ENCODE measurements at regions not wholly inside any gene's neighbourhood (a gene's known extent, or its start where the extent isn't known, plus 50 kb on each side); places are given as distances from the start of the nearest gene placed in this dataset.

GRCh38 chr11:130593064-130593463 lies 144.6 kb downstream of the ADAMTS15 start:
- DNase-seq (ENCODE audit: extremely low spot score): no peak
- CTCF ChIA-PET: no interaction called here
- TF ChIP-seq SUZ12 (IDR thresholded peaks at IDR 0.05) (no peak), LEF1 (IDR thresholded peaks at IDR 0.05; ENCODE audit: borderline replicate concordance) (no peak)
- TF ChIP-seq, protein P1, sequence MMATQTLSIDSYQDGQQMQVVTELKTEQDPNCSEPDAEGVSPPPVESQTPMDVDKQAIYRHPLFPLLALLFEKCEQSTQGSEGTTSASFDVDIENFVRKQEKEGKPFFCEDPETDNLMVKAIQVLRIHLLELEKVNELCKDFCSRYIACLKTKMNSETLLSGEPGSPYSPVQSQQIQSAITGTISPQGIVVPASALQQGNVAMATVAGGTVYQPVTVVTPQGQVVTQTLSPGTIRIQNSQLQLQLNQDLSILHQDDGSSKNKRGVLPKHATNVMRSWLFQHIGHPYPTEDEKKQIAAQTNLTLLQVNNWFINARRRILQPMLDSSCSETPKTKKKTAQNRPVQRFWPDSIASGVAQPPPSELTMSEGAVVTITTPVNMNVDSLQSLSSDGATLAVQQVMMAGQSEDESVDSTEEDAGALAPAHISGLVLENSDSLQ (IDR thresholded peaks at IDR 0.05): no peak
- POLR2A ChIA-PET: no interaction called here

- POLR2A ChIA-PET: no interaction called here
Measured at GRCh38 chr11:130598433-130598832, 150.0 kb downstream of the ADAMTS15 start.

GRCh38 chr11:130599073-130599654 lies 150.7 kb downstream of the ADAMTS15 start:
- TF ChIP-seq SUZ12 (IDR thresholded peaks at IDR 0.05) (no peak), HDGF (IDR thresholded peaks at IDR 0.05; ENCODE audit: borderline replicate concordance) (no peak), SP1 (IDR thresholded peaks at IDR 0.05) (no peak), LEF1 (IDR thresholded peaks at IDR 0.05; ENCODE audit: borderline replicate concordance) (no peak), TARDBP (IDR thresholded peaks at IDR 0.05) (no peak), FOXA1 (IDR thresholded peaks at IDR 0.05) (no peak), FOXM1 (IDR thresholded peaks at IDR 0.05; ENCODE audit: borderline replicate concordance) (no peak), ARNT (IDR thresholded peaks at IDR 0.05) (no peak)
- ChIA-PET CTCF (no interaction called here), POLR2A (no interaction called here)
- no peak for DNase-seq (ENCODE audit: extremely low spot score)

More at GRCh38 chr11:130598433-130598832, 150.0 kb downstream of the ADAMTS15 start:
- DNase-seq (ENCODE audit: extremely low spot score): no peak
- CTCF ChIA-PET: no interaction called here
- TF ChIP-seq ZNF384 (IDR thresholded peaks at IDR 0.05): no peak
- TF ChIP-seq SP1 (IDR thresholded peaks at IDR 0.05): no peak
- TF ChIP-seq FOXA1 (IDR thresholded peaks at IDR 0.05): no peak
- TF ChIP-seq LEF1 (IDR thresholded peaks at IDR 0.05; ENCODE audit: borderline replicate concordance): no peak
- no peak for TF ChIP-seq SUZ12 (IDR thresholded peaks at IDR 0.05)
- TF ChIP-seq CTBP1 (IDR thresholded peaks at IDR 0.05; ENCODE audit: borderline replicate concordance): no peak
- TF ChIP-seq NFRKB (IDR thresholded peaks at IDR 0.05): no peak
- no peak for TF ChIP-seq TARDBP (IDR thresholded peaks at IDR 0.05)
- no peak for TF ChIP-seq BHLHE40 (IDR thresholded peaks at IDR 0.05; ENCODE audit: borderline replicate concordance)

DNA sequence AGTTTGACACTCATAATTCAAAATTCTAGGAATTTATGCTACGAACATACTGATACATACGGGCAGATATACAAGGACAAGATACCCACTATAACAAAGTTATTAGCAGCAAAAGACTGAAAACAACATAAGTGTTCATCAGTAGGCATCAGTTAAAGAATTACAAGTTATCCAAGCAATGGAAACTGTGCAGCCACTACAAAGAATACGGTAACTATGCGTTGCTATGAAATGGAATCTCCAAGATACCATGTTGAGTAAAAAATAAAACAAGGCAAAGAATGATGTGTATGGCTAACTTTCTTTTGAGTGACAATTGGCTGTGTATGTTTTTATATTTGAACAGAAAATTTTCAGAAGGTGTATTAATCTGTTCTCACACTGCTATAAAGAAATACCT lies 151.7 kb downstream of the ADAMTS15 start:
- TF ChIP-seq HDGF (IDR thresholded peaks at IDR 0.05; ENCODE audit: borderline replicate concordance) (no peak), ZNF384 (IDR thresholded peaks at IDR 0.05) (no peak), L3MBTL2 (conservative IDR thresholded peaks at IDR 0.05) (no peak), SUZ12 (IDR thresholded peaks at IDR 0.05) (no peak), ELF4 (IDR thresholded peaks at IDR 0.05) (no peak)
- DNase-seq (ENCODE audit: extremely low spot score): no peak
- CTCF ChIA-PET: no interaction called here
- POLR2A ChIA-PET: no interaction called here

- CTCF ChIA-PET: no interaction called here
- no peak for TF ChIP-seq ARNT (IDR thresholded peaks at IDR 0.05)
- no peak for TF ChIP-seq ZNF384 (IDR thresholded peaks at IDR 0.05)
- TF ChIP-seq ELF4 (IDR thresholded peaks at IDR 0.05): no peak
- TF ChIP-seq CTBP1 (IDR thresholded peaks at IDR 0.05; ENCODE audit: borderline replicate concordance): no peak
- no peak for TF ChIP-seq SP1 (IDR thresholded peaks at IDR 0.05)
- no peak for TF ChIP-seq FOXA1 (IDR thresholded peaks at IDR 0.05)
- no peak for TF ChIP-seq FOXM1 (IDR thresholded peaks at IDR 0.05; ENCODE audit: borderline replicate concordance)
- no peak for TF ChIP-seq L3MBTL2 (conservative IDR thresholded peaks at IDR 0.05)
- no peak for TF ChIP-seq BHLHE40 (IDR thresholded peaks at IDR 0.05; ENCODE audit: borderline replicate concordance)
- no peak for TF ChIP-seq LEF1 (IDR thresholded peaks at IDR 0.05; ENCODE audit: borderline replicate concordance)
- no peak for TF ChIP-seq FOXK2 (IDR thresholded peaks at IDR 0.05)
- no peak for TF ChIP-seq NFRKB (IDR thresholded peaks at IDR 0.05)
- no peak for TF ChIP-seq TARDBP (IDR thresholded peaks at IDR 0.05)
- TF ChIP-seq, protein P1 (IDR thresholded peaks at IDR 0.05): no peak
- no peak for TF ChIP-seq SUZ12 (IDR thresholded peaks at IDR 0.05)
Measured at GRCh38 chr11:130600616-130601015, 152.2 kb downstream of the ADAMTS15 start.

DNA sequence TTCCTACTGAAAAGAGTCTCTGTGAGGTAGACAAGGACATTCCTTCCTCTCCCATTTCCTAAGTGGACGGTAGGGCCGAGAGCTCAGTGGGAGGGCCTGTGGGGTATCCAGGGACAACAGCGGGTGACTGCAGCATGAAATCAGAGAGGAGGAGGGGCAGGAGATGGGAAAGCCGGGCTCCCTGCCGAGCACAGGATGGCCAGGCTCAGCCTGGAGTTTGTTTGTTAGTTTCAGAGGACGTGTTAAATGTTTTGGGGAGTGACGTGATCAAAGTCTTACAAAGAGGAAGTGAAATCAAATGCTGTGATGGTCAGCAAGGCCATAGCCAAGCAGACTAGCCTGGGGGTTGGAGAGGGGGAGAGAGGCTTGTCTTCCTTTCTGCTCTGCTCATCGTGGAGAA lies 152.7 kb downstream of the ADAMTS15 start:
- ChIA-PET CTCF (no interaction called here), POLR2A (no interaction called here)
- TF ChIP-seq LEF1 (IDR thresholded peaks at IDR 0.05; ENCODE audit: borderline replicate concordance) (no peak), NFRKB (IDR thresholded peaks at IDR 0.05) (no peak), FOXM1 (IDR thresholded peaks at IDR 0.05; ENCODE audit: borderline replicate concordance) (no peak), TARDBP (IDR thresholded peaks at IDR 0.05) (no peak)
- peak; percentile 32 for DNase-seq (ENCODE audit: extremely low spot score)

More at GRCh38 chr11:130600616-130601015, 152.2 kb downstream of the ADAMTS15 start:
- POLR2A ChIA-PET: no interaction called here
- no peak for DNase-seq (ENCODE audit: extremely low spot score)

DNA sequence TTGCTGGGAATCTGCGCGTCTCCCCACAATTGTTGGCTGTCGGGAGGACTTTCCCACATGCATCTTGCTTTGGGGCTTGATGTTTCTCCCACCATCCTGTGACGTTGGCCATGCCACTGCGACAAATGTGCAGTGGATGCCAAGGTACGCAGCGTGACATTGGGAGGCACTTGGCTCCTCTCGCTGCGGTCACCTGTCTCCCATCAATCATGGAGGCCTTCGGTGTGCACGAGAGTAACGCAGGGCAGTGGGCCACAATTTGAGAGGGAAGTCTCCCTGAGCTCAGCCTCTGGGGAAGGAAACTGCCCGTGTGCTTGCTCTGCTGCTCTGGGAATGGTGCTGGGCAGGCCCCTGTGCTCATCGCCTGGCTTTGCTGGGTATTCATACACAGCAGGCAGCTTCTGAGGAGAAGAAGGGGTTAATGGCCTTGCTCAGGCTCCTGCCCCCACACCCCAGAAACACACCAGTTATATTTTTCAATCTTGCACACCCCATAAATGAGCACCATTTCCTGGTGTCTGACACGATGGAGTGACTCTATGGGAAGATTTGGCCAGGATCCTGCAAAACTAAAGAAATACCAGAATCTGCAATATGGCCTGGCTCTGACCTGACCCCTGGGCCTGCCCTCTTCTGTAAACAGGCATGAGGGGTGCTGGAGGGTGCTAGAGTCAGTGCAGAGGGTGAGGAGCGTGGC lies 153.5 kb downstream of the ADAMTS15 start:
- POLR2A ChIA-PET: no interaction called here
- no peak for TF ChIP-seq CTBP1 (IDR thresholded peaks at IDR 0.05; ENCODE audit: borderline replicate concordance)
- TF ChIP-seq SP1 (IDR thresholded peaks at IDR 0.05): no peak
- no peak for TF ChIP-seq HDGF (IDR thresholded peaks at IDR 0.05; ENCODE audit: borderline replicate concordance)
- TF ChIP-seq LEF1 (IDR thresholded peaks at IDR 0.05; ENCODE audit: borderline replicate concordance): no peak
- no peak for TF ChIP-seq FOXK2 (IDR thresholded peaks at IDR 0.05)
- TF ChIP-seq FOXM1 (IDR thresholded peaks at IDR 0.05; ENCODE audit: borderline replicate concordance): no peak
- no peak for TF ChIP-seq BHLHE40 (IDR thresholded peaks at IDR 0.05; ENCODE audit: borderline replicate concordance)
- no peak for TF ChIP-seq ELF4 (IDR thresholded peaks at IDR 0.05)
- TF ChIP-seq NFRKB (IDR thresholded peaks at IDR 0.05): no peak
- no peak for TF ChIP-seq ZNF384 (IDR thresholded peaks at IDR 0.05)
- TF ChIP-seq, protein P1 (IDR thresholded peaks at IDR 0.05): no peak
- no peak for TF ChIP-seq FOXA1 (IDR thresholded peaks at IDR 0.05)
- no peak for TF ChIP-seq L3MBTL2 (conservative IDR thresholded peaks at IDR 0.05)
- no peak for TF ChIP-seq TARDBP (IDR thresholded peaks at IDR 0.05)
- no peak for TF ChIP-seq ARNT (IDR thresholded peaks at IDR 0.05)
- CTCF ChIA-PET: no interaction called here
- no peak for DNase-seq (ENCODE audit: extremely low spot score)

Data from HEK293T (cell line).